ENCODE measurements at regions not wholly inside any gene's neighbourhood (a gene's known extent, or its start where the extent isn't known, plus 50 kb on each side); places are given as distances from the start of the nearest gene placed in this dataset.

GRCh38 chr17:71528210-71528609 lies 592.6 kb upstream of the SOX9 start:
- Histone ChIP-seq H3K27me3 (no peaks in the 10 kb centered on the region), H3K36me3 (no peaks in the 10 kb centered on the region), H3K4me3 (no peak overlapping the region), H3K27ac (replicated peaks in 1 of 4) (no peak overlapping the region), H3K9me3 (no peaks in the 10 kb centered on the region), H3K4me1 (no peaks in the 10 kb centered on the region)
- no peak for DNase-seq (ENCODE audit: extremely low spot score)
- intact Hi-C loops (cut with DNase I) = no loop called here
- TF ChIP-seq POLR2AphosphoS5 (IDR thresholded peaks at IDR 0.05) = no peak
- TF ChIP-seq, protein P1, sequence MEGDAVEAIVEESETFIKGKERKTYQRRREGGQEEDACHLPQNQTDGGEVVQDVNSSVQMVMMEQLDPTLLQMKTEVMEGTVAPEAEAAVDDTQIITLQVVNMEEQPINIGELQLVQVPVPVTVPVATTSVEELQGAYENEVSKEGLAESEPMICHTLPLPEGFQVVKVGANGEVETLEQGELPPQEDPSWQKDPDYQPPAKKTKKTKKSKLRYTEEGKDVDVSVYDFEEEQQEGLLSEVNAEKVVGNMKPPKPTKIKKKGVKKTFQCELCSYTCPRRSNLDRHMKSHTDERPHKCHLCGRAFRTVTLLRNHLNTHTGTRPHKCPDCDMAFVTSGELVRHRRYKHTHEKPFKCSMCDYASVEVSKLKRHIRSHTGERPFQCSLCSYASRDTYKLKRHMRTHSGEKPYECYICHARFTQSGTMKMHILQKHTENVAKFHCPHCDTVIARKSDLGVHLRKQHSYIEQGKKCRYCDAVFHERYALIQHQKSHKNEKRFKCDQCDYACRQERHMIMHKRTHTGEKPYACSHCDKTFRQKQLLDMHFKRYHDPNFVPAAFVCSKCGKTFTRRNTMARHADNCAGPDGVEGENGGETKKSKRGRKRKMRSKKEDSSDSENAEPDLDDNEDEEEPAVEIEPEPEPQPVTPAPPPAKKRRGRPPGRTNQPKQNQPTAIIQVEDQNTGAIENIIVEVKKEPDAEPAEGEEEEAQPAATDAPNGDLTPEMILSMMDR (IDR thresholded peaks at IDR 0.05) = no peak
- TF ChIP-seq EP300 (IDR thresholded peaks at IDR 0.05) = no peak
- no peak for TF ChIP-seq POLR2A (IDR thresholded peaks at IDR 0.05; ENCODE audit: low read depth)

GRCh38 chr17:71530248-71530647 lies 590.6 kb upstream of the SOX9 start:
- Histone ChIP-seq H3K27me3 (no peaks in the 10 kb centered on the region), H3K4me3 (no peak overlapping the region), H3K9me3 (no peaks in the 10 kb centered on the region), H3K4me1 (no peaks in the 10 kb centered on the region), H3K27ac (replicated peaks in 1 of 4) (no peak overlapping the region), H3K36me3 (no peaks in the 10 kb centered on the region)
- no peak for DNase-seq (ENCODE audit: extremely low spot score)
- intact Hi-C loops (cut with DNase I) = no loop called here
- no peak for TF ChIP-seq EP300 (IDR thresholded peaks at IDR 0.05)
- TF ChIP-seq POLR2AphosphoS5 (IDR thresholded peaks at IDR 0.05) = no peak
- no peak for TF ChIP-seq POLR2A (IDR thresholded peaks at IDR 0.05; ENCODE audit: low read depth)
- TF ChIP-seq, protein P1 (IDR thresholded peaks at IDR 0.05) = no peak
- 90% methylated on average over 2 of the region's 2 CpGs for WGBS

DNA sequence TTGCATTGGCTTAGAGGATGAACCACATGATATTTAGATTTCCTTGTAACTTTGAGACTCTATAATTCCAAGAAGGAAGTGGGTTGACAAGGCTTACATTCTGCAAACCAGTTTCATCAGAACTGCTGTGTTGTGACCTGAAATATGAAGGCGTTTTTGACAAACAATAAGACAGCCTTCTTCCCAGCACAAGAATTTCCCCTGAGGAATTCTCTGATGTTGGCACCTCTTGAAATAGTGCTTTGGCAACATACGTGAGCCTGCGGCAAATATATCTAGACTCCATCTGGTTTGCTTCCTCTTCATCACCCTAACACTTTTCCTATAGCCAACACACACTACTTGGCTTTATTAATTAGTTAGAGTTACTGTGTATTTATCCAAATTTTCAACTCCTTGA lies 585.5 kb upstream of the SOX9 start:
- Histone ChIP-seq H3K27ac (replicated peaks in 1 of 4) (no peak overlapping the region), H3K9me3 (no peaks in the 10 kb centered on the region), H3K4me1 (no peaks in the 10 kb centered on the region), H3K4me3 (no peak overlapping the region), H3K36me3 (no peaks in the 10 kb centered on the region), H3K27me3 (no peaks in the 10 kb centered on the region)
- intact Hi-C loops (cut with DNase I) = no loop called here
- 55% methylated on average over 3 of the region's 3 CpGs for WGBS
- DNase-seq (ENCODE audit: extremely low spot score) = no peak
- TF ChIP-seq POLR2AphosphoS5 (IDR thresholded peaks at IDR 0.05) (no peak), EP300 (IDR thresholded peaks at IDR 0.05) (no peak), POLR2A (IDR thresholded peaks at IDR 0.05; ENCODE audit: low read depth) (no peak)
- TF ChIP-seq, protein P1 (IDR thresholded peaks at IDR 0.05) = no peak

DNA sequence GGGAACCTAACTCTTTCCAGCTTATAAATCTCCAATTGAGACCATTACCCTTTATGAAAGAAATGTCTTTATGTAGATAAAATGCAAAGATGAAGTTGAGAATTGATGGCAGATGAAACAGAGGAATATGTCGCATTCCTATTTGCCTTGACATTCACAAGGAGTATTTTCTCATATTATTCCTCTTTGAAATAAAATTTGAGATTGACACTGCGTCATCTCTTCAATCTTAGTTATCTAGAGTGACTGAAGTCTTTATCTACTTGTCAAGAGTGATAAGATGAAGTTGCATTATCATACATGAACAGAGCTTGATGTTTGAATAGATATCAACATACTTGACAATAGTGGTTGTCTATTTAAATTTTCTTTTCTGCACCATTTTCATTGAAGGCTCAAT lies 574.4 kb upstream of the SOX9 start:
- Histone ChIP-seq H3K27ac (replicated peaks in 1 of 4) (no peak overlapping the region), H3K36me3 (no peaks in the 10 kb centered on the region), H3K4me3 (no peak overlapping the region), H3K4me1 (no peaks in the 10 kb centered on the region), H3K27me3 (no peaks in the 10 kb centered on the region), H3K9me3 (no peaks in the 10 kb centered on the region)
- WGBS = 50% methylated on average over 2 of the region's 2 CpGs
- intact Hi-C loops (cut with DNase I) = no loop called here
- no peak for DNase-seq (ENCODE audit: extremely low spot score)
- TF ChIP-seq, protein P1 (IDR thresholded peaks at IDR 0.05) = no peak
- no peak for TF ChIP-seq EP300 (IDR thresholded peaks at IDR 0.05)
- no peak for TF ChIP-seq POLR2A (IDR thresholded peaks at IDR 0.05; ENCODE audit: low read depth)
- no peak for TF ChIP-seq POLR2AphosphoS5 (IDR thresholded peaks at IDR 0.05)

- Histone ChIP-seq H3K4me1 (no peaks in the 10 kb centered on the region), H3K9me3 (no peaks in the 10 kb centered on the region), H3K27me3 (no peaks in the 10 kb centered on the region), H3K36me3 (no peaks in the 10 kb centered on the region), H3K27ac (replicated peaks in 1 of 4) (no peak overlapping the region), H3K4me3 (no peak overlapping the region)
- TF ChIP-seq, protein P1 (IDR thresholded peaks at IDR 0.05) = no peak
- TF ChIP-seq EP300 (IDR thresholded peaks at IDR 0.05) (no peak), POLR2A (IDR thresholded peaks at IDR 0.05; ENCODE audit: low read depth) (no peak), POLR2AphosphoS5 (IDR thresholded peaks at IDR 0.05) (no peak)
- intact Hi-C loops (cut with DNase I) = no loop called here
- no peak for DNase-seq (ENCODE audit: extremely low spot score)
Observed at GRCh38 chr17:71547904-71548303, 572.9 kb upstream of the SOX9 start.
